ENCODE measurements at regions not wholly inside any gene's neighbourhood (a gene's known extent, or its start where the extent isn't known, plus 50 kb on each side); places are given as distances from the start of the nearest gene placed in this dataset.

GRCh38 chr2:104240984-104241383, 612.9 kb upstream of the POU3F3 start:
- no peak overlapping the region for H3K27ac ChIP-seq
- H3K4me3 ChIP-seq, result no peak overlapping the region
- no peaks in the 10 kb centered on the region for H3K79me2 ChIP-seq

DNA sequence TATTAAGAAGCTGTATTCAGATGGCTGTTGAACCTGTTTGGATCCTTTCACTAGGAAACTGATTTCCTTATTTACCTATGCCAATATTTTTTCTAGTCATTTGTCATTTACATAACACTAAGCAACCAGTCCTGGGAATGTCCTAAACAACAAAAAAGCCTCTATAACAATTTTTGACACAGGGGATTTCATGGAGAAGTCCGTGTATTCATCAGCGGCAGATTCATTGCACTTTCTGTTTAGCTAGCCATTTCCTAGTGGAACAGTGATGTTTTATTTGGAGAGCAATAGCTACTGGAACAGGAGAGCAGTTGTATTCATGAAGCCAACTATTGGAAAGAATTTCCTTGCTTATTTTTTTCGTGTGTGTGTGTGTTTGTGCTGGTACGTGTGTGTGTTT, 604.3 kb upstream of the POU3F3 start:
- no peaks in the 10 kb centered on the region for H3K4me1 ChIP-seq (ENCODE audit: insufficient read depth)
- TF ChIP-seq EZH2phosphoT487 (IDR thresholded peaks at IDR 0.05; ENCODE audit: low read depth, severe bottlenecking, unreplicated experiment), result no peak
- TF ChIP-seq CTCF (IDR thresholded peaks at IDR 0.05; ENCODE audit: poor library complexity), result no peak
- TF ChIP-seq EZH2 (IDR thresholded peaks at IDR 0.05; ENCODE audit: borderline replicate concordance), result no peak
- H3K79me2 ChIP-seq, result no peaks in the 10 kb centered on the region
- no peaks in the 10 kb centered on the region for H3K9me3 ChIP-seq (ENCODE audit: low read depth)
- H3K36me3 ChIP-seq (replicated peaks; ENCODE audit: insufficient read depth, low read depth), result no peaks in the 10 kb centered on the region
- no peak overlapping the region for H3K27ac ChIP-seq
- no peaks in the 10 kb centered on the region for H4K20me1 ChIP-seq (ENCODE audit: insufficient read depth, poor library complexity, severe bottlenecking)
- H3K4me2 ChIP-seq, result no peak overlapping the region
- H3K4me3 ChIP-seq, result no peak overlapping the region
- DNase-seq (ENCODE audit: low spot score), result no peak
- no peak overlapping the region for H2AFZ ChIP-seq
- WGBS (ENCODE audit: low lambda C conversion rate, missing lambda C conversion rate), result 81% methylated on average over 4 of the region's 4 CpGs
- no peaks in the 10 kb centered on the region for H3K9me2 ChIP-seq (replicated peaks; ENCODE audit: insufficient read depth)
- no peaks in the 10 kb centered on the region for H3K27me3 ChIP-seq

More at GRCh38 chr2:104240984-104241383, 612.9 kb upstream of the POU3F3 start:
- no peaks in the 10 kb centered on the region for H3K27me3 ChIP-seq
- no peak overlapping the region for H2AFZ ChIP-seq
- no peak overlapping the region for H3K4me2 ChIP-seq
- H4K20me1 ChIP-seq (ENCODE audit: insufficient read depth, poor library complexity, severe bottlenecking), result no peaks in the 10 kb centered on the region
- DNase-seq (ENCODE audit: low spot score), result no peak
- peaks cover 7% of the 10 kb centered on the region for H3K9me3 ChIP-seq (ENCODE audit: low read depth)
- no peaks in the 10 kb centered on the region for H3K4me1 ChIP-seq (ENCODE audit: insufficient read depth)
- no peaks in the 10 kb centered on the region for H3K36me3 ChIP-seq (replicated peaks; ENCODE audit: insufficient read depth, low read depth)
- H3K9me2 ChIP-seq (replicated peaks; ENCODE audit: insufficient read depth), result no peaks in the 10 kb centered on the region
- TF ChIP-seq EZH2 (IDR thresholded peaks at IDR 0.05; ENCODE audit: borderline replicate concordance) (no peak), EZH2phosphoT487 (IDR thresholded peaks at IDR 0.05; ENCODE audit: low read depth, severe bottlenecking, unreplicated experiment) (no peak), CTCF (IDR thresholded peaks at IDR 0.05; ENCODE audit: poor library complexity) (no peak)

DNA sequence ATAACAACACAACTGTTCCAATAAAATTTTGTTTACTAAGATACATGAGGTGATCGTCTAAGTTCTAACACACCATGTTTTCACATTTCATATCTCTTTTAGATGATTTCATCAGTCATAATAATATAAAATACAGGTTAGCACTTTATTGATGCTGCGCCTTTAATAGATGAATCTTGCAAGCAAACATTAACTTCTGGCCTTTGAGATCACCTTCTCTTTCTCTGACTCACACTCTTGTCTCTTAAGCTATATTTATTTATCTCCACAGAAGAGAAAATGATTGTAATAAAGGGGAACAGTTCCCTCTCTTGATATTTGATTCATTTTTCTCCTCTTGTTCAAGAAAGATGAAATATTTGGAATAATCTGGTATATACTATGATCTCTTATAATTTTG, 603.3 kb upstream of the POU3F3 start:
- Histone ChIP-seq H3K79me2 (no peaks in the 10 kb centered on the region), H3K27ac (no peak overlapping the region), H3K36me3 (replicated peaks; ENCODE audit: insufficient read depth, low read depth) (no peaks in the 10 kb centered on the region), H2AFZ (no peak overlapping the region), H3K4me2 (no peak overlapping the region), H3K27me3 (no peaks in the 10 kb centered on the region), H3K9me2 (replicated peaks; ENCODE audit: insufficient read depth) (no peaks in the 10 kb centered on the region), H3K9me3 (ENCODE audit: low read depth) (no peaks in the 10 kb centered on the region), H3K4me3 (no peak overlapping the region), H4K20me1 (ENCODE audit: insufficient read depth, poor library complexity, severe bottlenecking) (no peaks in the 10 kb centered on the region), H3K4me1 (ENCODE audit: insufficient read depth) (no peaks in the 10 kb centered on the region)
- TF ChIP-seq EZH2 (IDR thresholded peaks at IDR 0.05; ENCODE audit: borderline replicate concordance), result no peak
- no peak for TF ChIP-seq CTCF (IDR thresholded peaks at IDR 0.05; ENCODE audit: poor library complexity)
- TF ChIP-seq EZH2phosphoT487 (IDR thresholded peaks at IDR 0.05; ENCODE audit: low read depth, severe bottlenecking, unreplicated experiment), result no peak
- no peak for DNase-seq (ENCODE audit: low spot score)
- 92% methylated on average over 2 of the region's 2 CpGs for WGBS (ENCODE audit: low lambda C conversion rate, missing lambda C conversion rate)

DNA sequence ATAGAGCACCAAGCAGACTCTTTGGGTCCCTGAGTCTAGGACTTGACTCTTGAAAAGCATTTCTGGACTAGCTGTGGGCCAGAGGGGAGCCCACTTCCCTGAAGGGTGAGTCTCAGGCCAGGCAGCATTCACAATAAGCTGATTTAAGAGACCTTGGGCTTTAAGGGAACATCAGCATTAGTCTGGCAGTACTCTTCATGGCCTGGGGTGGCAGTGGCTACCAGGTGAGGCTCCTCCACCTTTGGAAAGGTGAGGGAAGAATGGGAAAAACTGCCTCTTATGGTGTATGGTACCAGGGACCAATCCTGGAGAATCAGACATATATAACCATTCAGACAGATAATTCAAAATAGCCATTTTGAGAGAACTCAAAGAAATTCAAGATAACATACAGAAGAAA, 599.9 kb upstream of the POU3F3 start:
- H3K4me3 ChIP-seq, result no peak overlapping the region
- H3K9me2 ChIP-seq (replicated peaks; ENCODE audit: insufficient read depth), result no peaks in the 10 kb centered on the region
- H3K79me2 ChIP-seq, result no peaks in the 10 kb centered on the region
- H3K4me2 ChIP-seq, result no peak overlapping the region
- no peaks in the 10 kb centered on the region for H3K9me3 ChIP-seq (ENCODE audit: low read depth)
- no peaks in the 10 kb centered on the region for H3K27me3 ChIP-seq
- no peak for DNase-seq (ENCODE audit: low spot score)
- no peaks in the 10 kb centered on the region for H4K20me1 ChIP-seq (ENCODE audit: insufficient read depth, poor library complexity, severe bottlenecking)
- TF ChIP-seq EZH2 (IDR thresholded peaks at IDR 0.05; ENCODE audit: borderline replicate concordance) (no peak), CTCF (IDR thresholded peaks at IDR 0.05; ENCODE audit: poor library complexity) (no peak), EZH2phosphoT487 (IDR thresholded peaks at IDR 0.05; ENCODE audit: low read depth, severe bottlenecking, unreplicated experiment) (no peak)
- no peak overlapping the region for H3K27ac ChIP-seq
- H3K4me1 ChIP-seq (ENCODE audit: insufficient read depth), result no peaks in the 10 kb centered on the region
- H2AFZ ChIP-seq, result no peak overlapping the region
- no peaks in the 10 kb centered on the region for H3K36me3 ChIP-seq (replicated peaks; ENCODE audit: insufficient read depth, low read depth)
